Activated CD8-positive, alpha-beta T cell treated with anti-CD3 and anti-CD28 coated beads, Interleukin-2, amount 10 ng/mL, durations not matched to agents 7 days and 5 days (primary cell): ENCODE measurements at regions not wholly inside any gene's neighbourhood (a gene's known extent, or its start where the extent isn't known, plus 50 kb on each side); places are given as distances from the start of the nearest gene placed in this dataset.

Experiments
- ATAC-seq: fragments of 150-1000 bp; cut with Tn5 transposase; one replicate; pipeline ENCODE4 v1.10.0; 2021; ENCODE audit warnings: moderate library complexity
- CTCF ChIA-PET: fragments of 350-600 bp; sonication (Branson Sonifier 250); formaldehyde crosslinking; loops from one replicate; lab custom pipeline; 2021; ENCODE audit warnings: antibody characterized with exemption; lab: Charles Lee
- POLR2A ChIA-PET: fragments of 350-600 bp; sonication (Branson Sonifier 250); formaldehyde crosslinking; loops from one replicate; lab custom pipeline; 2021; ENCODE audit warnings: antibody characterized with exemption; lab: Charles Lee
- DNase-seq: peaks from one replicate; pipeline ENCODE4 v3.0.0-alpha.2; 2020
- H3K27ac Mint-ChIP-seq: one replicate; pipeline ENCODE4 v1.8.0; 2021; ENCODE audit warnings: mild to moderate bottlenecking, mixed read lengths
- H3K27me3 Mint-ChIP-seq: one replicate; pipeline ENCODE4 v1.8.0; 2021; ENCODE audit warnings: low read depth, mixed read lengths
- H3K36me3 Mint-ChIP-seq: one replicate; pipeline ENCODE4 v1.8.0; 2021; ENCODE audit warnings: low read depth, mixed read lengths
- H3K4me1 Mint-ChIP-seq: one replicate; pipeline ENCODE4 v1.8.0; 2021; ENCODE audit warnings: low read depth, mixed read lengths
- H3K4me3 Mint-ChIP-seq: one replicate; pipeline ENCODE4 v1.8.0; 2021; ENCODE audit warnings: mild to moderate bottlenecking, mixed read lengths
- H3K9me3 Mint-ChIP-seq: one replicate; pipeline ENCODE4 v1.8.0; 2022; ENCODE audit warnings: mixed read lengths; ENCODE audit not compliant: insufficient read depth

DNA sequence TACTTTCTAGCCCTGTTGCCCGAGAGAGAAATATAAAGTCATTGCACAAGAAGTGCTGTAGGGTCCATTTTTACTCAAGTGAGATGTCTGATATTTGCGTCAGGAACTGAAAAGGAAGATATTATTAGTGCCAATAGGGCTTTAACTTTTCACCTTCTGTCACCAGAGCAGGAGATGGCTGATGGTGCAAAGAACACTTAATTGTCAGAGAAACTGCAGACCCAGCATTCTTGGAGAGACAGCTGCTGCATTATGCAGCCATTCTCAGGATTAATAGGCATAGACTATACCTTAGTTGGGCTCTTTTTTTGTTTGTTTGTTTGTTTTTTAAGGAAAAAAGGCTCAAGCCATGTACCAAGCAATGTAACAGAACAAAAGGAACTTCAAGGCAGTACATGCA, 179.4 kb downstream of the RPS12 start:
- DNase-seq, result no peak
- CTCF ChIA-PET, result no interaction called here
- H3K9me3 Mint-ChIP-seq, result no peaks in the 10 kb centered on the region
- no peak overlapping the region for H3K27ac Mint-ChIP-seq
- no peak overlapping the region for H3K4me3 Mint-ChIP-seq
- H3K4me1 Mint-ChIP-seq, result no peaks in the 10 kb centered on the region
- POLR2A ChIA-PET, result no interaction called here
- peaks cover 2% of the 10 kb centered on the region for H3K27me3 Mint-ChIP-seq
- no peaks in the 10 kb centered on the region for H3K36me3 Mint-ChIP-seq
- ATAC-seq, result no peak

DNA sequence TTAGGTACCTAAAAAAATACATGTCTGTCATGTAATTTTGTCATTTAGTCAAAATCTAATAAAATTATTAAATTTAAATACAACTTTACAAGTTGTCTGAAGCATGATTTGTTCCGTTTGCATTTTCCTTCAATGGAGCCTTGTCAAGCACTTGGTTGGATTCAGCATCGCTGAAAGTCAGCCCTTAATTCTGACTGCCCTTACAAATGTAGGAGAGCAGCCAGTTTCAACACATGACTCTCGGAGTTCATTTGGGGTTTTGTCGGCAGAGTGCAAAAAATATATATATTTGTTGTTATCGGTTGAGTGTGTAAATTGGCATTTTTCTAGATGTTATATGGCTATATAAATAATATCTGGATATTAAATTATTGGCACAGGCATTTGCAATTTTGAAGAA, 180.6 kb downstream of the RPS12 start:
- no peaks in the 10 kb centered on the region for H3K9me3 Mint-ChIP-seq
- no peak overlapping the region for H3K4me3 Mint-ChIP-seq
- ATAC-seq (no peak), DNase-seq (no peak)
- CTCF ChIA-PET, result no interaction called here
- peaks cover 6% of the 10 kb centered on the region for H3K27me3 Mint-ChIP-seq
- H3K27ac Mint-ChIP-seq, result no peak overlapping the region
- POLR2A ChIA-PET, result no interaction called here
- H3K36me3 Mint-ChIP-seq, result no peaks in the 10 kb centered on the region
- no peaks in the 10 kb centered on the region for H3K4me1 Mint-ChIP-seq

DNA sequence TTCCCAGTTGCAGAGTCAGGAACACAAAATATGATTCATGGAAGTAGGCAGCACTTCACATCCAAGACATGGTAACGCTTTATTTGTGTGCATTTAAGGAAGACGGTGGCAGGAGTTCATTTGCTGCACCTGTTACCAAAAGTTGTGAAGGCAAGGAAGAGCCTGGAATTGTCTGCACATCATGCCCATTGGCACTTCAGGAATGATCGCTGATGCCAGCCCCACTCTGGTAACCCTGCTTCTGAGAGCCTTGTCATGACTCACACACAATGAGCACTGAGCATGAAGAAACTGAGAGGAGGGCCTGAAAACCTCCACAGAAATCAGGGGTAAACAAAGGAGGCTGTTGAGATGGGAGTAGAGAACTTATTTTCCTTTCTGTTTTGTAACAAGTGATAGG, 181.1 kb downstream of the RPS12 start:
- no peaks in the 10 kb centered on the region for H3K9me3 Mint-ChIP-seq
- ATAC-seq, result no peak
- POLR2A ChIA-PET, result no interaction called here
- no peaks in the 10 kb centered on the region for H3K4me1 Mint-ChIP-seq
- no peaks in the 10 kb centered on the region for H3K36me3 Mint-ChIP-seq
- H3K4me3 Mint-ChIP-seq, result no peak overlapping the region
- H3K27ac Mint-ChIP-seq, result no peak overlapping the region
- peaks cover 7% of the 10 kb centered on the region for H3K27me3 Mint-ChIP-seq
- CTCF ChIA-PET, result no interaction called here
- no peak for DNase-seq

DNA sequence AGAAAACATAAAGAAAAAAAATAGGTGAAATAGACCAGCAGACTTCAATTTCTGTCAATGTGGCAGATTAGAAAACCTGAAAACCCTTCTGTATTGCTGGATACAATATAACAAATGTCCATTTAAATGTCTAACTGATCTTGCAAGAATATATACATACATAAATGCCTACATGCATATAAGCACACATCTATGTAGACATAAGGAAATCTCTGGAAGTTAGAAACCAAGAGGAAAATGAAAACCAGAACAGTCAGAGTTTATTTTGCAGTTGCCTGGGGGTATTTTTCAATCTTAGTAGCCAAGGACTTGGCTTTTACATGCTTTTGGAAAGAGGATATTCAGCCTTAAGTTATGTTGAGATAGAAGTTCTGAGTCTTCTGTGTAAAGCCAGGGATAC, 184.0 kb downstream of the RPS12 start:
- no peaks in the 10 kb centered on the region for H3K9me3 Mint-ChIP-seq
- H3K4me3 Mint-ChIP-seq, result no peak overlapping the region
- ChIA-PET CTCF (no interaction called here), POLR2A (no interaction called here)
- no peaks in the 10 kb centered on the region for H3K4me1 Mint-ChIP-seq
- ATAC-seq (no peak), DNase-seq (no peak)
- no peaks in the 10 kb centered on the region for H3K36me3 Mint-ChIP-seq
- peaks cover 6% of the 10 kb centered on the region for H3K27me3 Mint-ChIP-seq
- H3K27ac Mint-ChIP-seq, result no peak overlapping the region

DNA sequence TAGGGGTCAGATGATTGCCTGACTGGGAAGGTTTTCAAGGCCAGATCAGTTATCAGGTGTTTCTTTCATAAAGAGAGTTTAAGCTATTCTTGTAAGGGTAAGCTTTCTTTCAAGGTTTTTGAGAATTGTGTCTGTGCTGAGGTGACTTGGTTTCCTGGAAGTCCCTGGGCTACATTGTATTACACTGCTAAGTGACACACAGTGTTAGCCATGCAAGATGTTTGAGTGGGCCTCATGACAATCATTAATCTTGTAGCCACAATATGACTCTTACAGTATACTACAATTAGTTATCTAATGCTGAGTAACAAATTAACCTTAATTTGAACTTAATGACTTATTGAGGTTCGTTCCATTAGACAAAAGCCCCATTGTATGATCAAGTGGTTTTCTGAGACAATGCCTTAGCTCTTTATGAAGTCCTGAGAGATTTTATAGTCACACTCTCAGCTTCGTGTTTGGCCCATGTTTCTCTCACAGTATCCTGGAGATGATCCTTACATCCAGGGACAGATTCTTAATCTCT, 186.7 kb downstream of the RPS12 start:
- no peaks in the 10 kb centered on the region for H3K4me1 Mint-ChIP-seq
- POLR2A ChIA-PET, result no interaction called here
- no peak overlapping the region for H3K27ac Mint-ChIP-seq
- ATAC-seq (no peak), DNase-seq (no peak)
- no peaks in the 10 kb centered on the region for H3K36me3 Mint-ChIP-seq
- peaks cover 8% of the 10 kb centered on the region for H3K27me3 Mint-ChIP-seq
- CTCF ChIA-PET, result no interaction called here
- H3K9me3 Mint-ChIP-seq, result no peaks in the 10 kb centered on the region
- H3K4me3 Mint-ChIP-seq, result no peak overlapping the region

DNA sequence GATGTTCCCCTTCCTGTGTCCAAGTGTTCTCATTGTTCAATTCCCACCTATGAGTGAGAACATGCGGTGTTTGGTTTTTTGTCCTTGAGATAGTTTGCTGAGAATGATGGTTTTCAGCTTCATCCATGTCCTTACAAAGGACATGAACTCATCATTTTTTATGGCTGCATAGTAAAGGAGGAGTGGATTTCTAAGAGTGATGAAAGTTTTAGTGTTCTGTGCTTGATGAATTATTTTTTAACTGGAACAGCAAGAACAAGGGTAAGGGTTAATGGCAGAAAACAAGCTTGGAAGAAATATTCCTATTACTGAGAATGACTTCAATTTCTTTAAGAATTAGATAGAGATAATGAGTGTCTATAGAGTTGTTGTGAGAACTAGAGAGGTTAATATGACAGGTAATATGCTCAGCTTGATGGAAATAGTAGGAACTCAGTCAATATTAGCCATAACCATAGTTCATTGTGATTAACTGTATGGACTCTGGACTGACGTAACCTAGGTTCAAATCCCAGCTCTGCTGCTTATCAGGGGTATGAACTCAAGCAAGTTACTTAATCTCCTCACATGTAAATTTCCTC, 190.0 kb downstream of the RPS12 start:
- Mint-ChIP-seq H3K9me3 (no peaks in the 10 kb centered on the region), H3K27me3 (peaks cover 6% of the 10 kb centered on the region), H3K4me1 (no peaks in the 10 kb centered on the region), H3K36me3 (no peaks in the 10 kb centered on the region), H3K4me3 (no peak overlapping the region), H3K27ac (no peak overlapping the region)
- ChIA-PET POLR2A (no interaction called here), CTCF (no interaction called here)
- DNase-seq, result no peak
- ATAC-seq, result no peak

DNA sequence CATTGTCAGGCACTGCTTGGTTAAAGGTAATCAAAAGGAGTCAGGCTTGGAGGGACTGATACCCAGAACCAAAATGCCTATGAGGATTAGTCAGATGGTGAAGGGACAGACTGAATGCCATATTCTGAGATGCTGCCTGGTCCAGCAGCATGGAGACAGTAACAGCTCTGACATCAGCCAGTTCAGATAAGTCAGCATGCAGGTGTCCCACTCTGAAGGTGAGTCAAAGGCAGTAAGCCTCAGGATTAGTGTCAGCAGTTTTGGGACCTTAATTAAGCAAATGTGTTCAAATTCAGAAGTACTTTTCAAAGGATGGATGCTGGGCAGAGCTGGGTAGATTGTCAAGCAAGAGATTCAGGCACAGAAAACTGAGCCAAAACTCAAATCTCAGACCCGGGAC, 198.4 kb downstream of the RPS12 start:
- H3K27me3 Mint-ChIP-seq, result peaks cover 8% of the 10 kb centered on the region
- DNase-seq (no peak), ATAC-seq (no peak)
- H3K36me3 Mint-ChIP-seq, result no peaks in the 10 kb centered on the region
- ChIA-PET CTCF (no interaction called here), POLR2A (no interaction called here)
- H3K27ac Mint-ChIP-seq, result no peak overlapping the region
- no peak overlapping the region for H3K4me3 Mint-ChIP-seq
- no peaks in the 10 kb centered on the region for H3K4me1 Mint-ChIP-seq
- no peaks in the 10 kb centered on the region for H3K9me3 Mint-ChIP-seq

DNA sequence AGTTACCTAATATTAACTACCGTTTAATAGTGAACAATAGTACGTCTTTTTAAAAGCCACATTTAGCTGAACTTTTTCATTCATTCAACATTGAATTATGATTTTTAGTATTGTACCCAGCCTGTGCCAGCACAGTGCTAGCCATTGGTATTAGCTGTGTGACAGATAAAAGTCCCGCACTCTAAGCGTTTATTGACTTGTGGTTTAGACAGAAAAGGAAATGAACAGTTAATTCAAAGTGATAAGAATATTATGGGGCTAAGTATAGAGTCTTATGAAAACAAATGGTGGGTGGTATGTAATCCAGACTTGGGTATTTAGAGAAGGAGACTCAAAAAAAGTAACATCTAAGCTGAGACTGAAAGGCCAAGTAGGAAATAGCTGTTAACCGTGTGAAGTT, 202.3 kb downstream of the RPS12 start:
- peaks cover 4% of the 10 kb centered on the region for H3K27me3 Mint-ChIP-seq
- H3K36me3 Mint-ChIP-seq, result no peaks in the 10 kb centered on the region
- H3K4me3 Mint-ChIP-seq, result no peak overlapping the region
- H3K4me1 Mint-ChIP-seq, result no peaks in the 10 kb centered on the region
- H3K27ac Mint-ChIP-seq, result no peak overlapping the region
- ChIA-PET CTCF (no interaction called here), POLR2A (no interaction called here)
- ATAC-seq (no peak), DNase-seq (no peak)
- no peaks in the 10 kb centered on the region for H3K9me3 Mint-ChIP-seq

DNA sequence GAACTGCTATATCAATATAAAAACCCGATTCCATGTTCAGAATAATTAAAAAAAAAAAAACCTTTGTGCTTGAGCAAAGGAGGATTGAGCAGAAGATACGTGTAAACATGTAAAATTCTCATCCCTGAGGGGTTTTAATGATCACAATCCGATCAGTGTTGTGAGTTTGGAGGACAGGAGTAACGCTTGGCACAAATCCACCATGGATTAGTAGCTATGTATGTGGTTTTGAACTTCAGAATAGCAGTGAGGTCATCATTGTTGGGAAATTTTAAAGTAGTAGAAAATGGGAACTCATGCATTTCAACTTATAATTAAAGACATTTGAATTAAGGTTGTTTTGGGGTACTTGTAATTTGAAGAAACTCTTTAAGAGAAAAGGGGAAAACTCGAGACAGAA, 203.2 kb downstream of the RPS12 start:
- no peak overlapping the region for H3K4me3 Mint-ChIP-seq
- no peaks in the 10 kb centered on the region for H3K36me3 Mint-ChIP-seq
- ChIA-PET POLR2A (no interaction called here), CTCF (no interaction called here)
- no peak overlapping the region for H3K27ac Mint-ChIP-seq
- ATAC-seq (no peak), DNase-seq (no peak)
- H3K9me3 Mint-ChIP-seq, result no peaks in the 10 kb centered on the region
- H3K27me3 Mint-ChIP-seq, result peaks cover 4% of the 10 kb centered on the region
- H3K4me1 Mint-ChIP-seq, result no peaks in the 10 kb centered on the region

DNA sequence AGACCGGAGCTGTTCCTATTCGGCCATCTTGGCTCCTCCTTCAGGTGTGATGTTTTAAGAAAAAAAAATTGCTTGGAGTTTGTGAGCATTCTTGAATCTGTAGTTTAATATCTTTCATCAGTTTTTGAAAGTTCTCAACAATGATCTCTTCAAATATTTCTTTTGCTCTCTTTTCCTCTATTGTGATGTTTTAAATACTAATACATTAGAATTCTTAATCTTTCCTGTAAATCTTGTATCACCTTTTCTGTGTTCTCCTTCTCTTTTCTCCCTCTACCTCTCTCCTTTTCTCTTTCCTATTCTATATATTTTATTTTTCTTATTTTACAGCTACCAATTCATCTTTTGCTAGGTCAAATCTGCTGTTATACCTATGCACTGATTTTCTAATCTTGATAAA, 212.3 kb downstream of the RPS12 start:
- ChIA-PET CTCF (no interaction called here), POLR2A (no interaction called here)
- H3K27ac Mint-ChIP-seq, result no peak overlapping the region
- DNase-seq, result no peak
- no peak for ATAC-seq
- peaks cover 6% of the 10 kb centered on the region for H3K9me3 Mint-ChIP-seq
- no peaks in the 10 kb centered on the region for H3K4me1 Mint-ChIP-seq
- H3K4me3 Mint-ChIP-seq, result no peak overlapping the region
- H3K36me3 Mint-ChIP-seq, result no peaks in the 10 kb centered on the region
- no peaks in the 10 kb centered on the region for H3K27me3 Mint-ChIP-seq

DNA sequence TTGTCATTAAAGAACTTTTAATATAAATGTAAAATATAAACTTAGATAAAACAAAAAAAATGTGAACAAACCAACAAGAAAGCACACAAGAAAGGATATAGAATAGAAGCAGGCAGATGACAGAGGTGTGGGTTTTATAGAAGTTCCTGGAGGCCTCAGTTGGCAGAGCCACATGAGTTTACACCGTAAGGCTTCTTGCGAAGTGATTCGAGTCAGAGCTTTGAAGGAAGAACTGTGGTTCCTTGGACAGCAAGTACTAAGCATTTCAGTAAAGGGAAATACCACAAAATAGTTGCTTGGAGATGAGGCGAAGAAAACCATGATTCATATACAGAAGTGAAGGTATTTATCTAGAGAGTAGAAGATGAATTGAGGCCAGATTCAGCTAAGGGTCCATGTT, 207.9 kb upstream of the EYA4 start:
- CTCF ChIA-PET, result no interaction called here
- ATAC-seq, result no peak

DNA sequence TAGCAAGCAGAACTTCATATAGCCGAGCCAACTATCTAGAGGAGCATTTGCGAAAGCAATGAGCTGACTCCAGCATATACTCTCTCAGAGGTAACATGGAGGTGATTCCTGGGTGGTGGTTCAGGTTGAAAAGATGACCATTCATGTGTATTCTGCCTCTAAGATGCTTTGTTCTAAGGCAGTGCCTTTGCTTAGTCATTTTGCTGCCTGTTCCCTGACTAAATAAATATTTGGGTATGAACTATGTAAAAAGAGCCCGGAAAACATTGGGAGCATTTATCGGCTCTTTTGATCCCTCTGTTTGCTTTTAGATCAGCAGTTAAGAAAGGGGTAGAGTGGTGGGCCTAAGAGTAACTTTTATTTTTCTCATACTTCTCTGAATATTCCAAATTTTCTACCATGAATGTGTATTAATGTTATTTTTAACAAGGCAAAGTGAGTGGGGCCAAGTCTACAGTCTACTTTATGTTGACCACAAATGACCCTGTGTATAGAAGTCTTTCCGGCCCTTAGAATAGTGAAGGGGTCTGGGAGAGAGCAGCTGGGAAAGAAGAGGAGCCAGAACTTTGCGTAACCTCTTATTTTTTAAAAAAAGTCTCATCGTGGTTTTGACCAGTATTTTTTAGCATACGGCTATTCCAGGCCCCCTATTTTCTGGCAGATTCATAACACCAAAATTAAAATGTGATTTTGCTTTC, 206.5 kb upstream of the EYA4 start:
- ATAC-seq, result no peak
- Mint-ChIP-seq H3K36me3 (no peaks in the 10 kb centered on the region), H3K27ac (no peak overlapping the region), H3K4me3 (no peak overlapping the region), H3K27me3 (no peaks in the 10 kb centered on the region), H3K9me3 (no peaks in the 10 kb centered on the region), H3K4me1 (peaks cover 3% of the 10 kb centered on the region)
- POLR2A ChIA-PET, result no interaction called here
- CTCF ChIA-PET, result no interaction called here
- DNase-seq, result no peak

More for the DNA sequence above, 207.9 kb upstream of the EYA4 start:
- Mint-ChIP-seq H3K27ac (no peak overlapping the region), H3K9me3 (no peaks in the 10 kb centered on the region), H3K4me3 (no peak overlapping the region), H3K36me3 (no peaks in the 10 kb centered on the region), H3K4me1 (peaks cover 3% of the 10 kb centered on the region), H3K27me3 (no peaks in the 10 kb centered on the region)
- POLR2A ChIA-PET, result no interaction called here
- no peak for DNase-seq
